ENCODE measurements at regions not wholly inside any gene's neighbourhood (a gene's known extent, or its start where the extent isn't known, plus 50 kb on each side); places are given as distances from the start of the nearest gene placed in this dataset.
"Not testable (repeated sequence)": the region's sequence is repeated elsewhere in the genome, so short reads cannot be mapped to it uniquely, and the experiment has no call there.

- H3K4me1 Mint-ChIP-seq, result no peaks in the 10 kb centered on the region
Observed at GRCh38 chr14:101293605-101294004, 267.7 kb upstream of the DIO3 start.

GRCh38 chr14:101294136-101294535, 267.2 kb upstream of the DIO3 start:
- Mint-ChIP-seq H3K4me1 (no peaks in the 10 kb centered on the region), H3K4me3 (no peak overlapping the region), H3K27me3 (peaks cover 3% of the 10 kb centered on the region), H3K9me3 (peaks cover 7% of the 10 kb centered on the region), H3K36me3 (ENCODE audit: low read depth) (no peaks in the 10 kb centered on the region), H3K27ac (no peak overlapping the region)
- POLR2A ChIA-PET, result no interaction called here
- no peak for DNase-seq
- CTCF ChIA-PET, result no interaction called here

More at GRCh38 chr14:101293605-101294004, 267.7 kb upstream of the DIO3 start:
- DNase-seq, result no peak
- Mint-ChIP-seq H3K36me3 (ENCODE audit: low read depth) (no peaks in the 10 kb centered on the region), H3K4me3 (no peak overlapping the region), H3K27ac (no peak overlapping the region), H3K9me3 (peaks cover 7% of the 10 kb centered on the region), H3K27me3 (peaks cover 3% of the 10 kb centered on the region)
- ChIA-PET CTCF (no interaction called here), POLR2A (no interaction called here)

GRCh38 chr14:101299781-101300180, 261.5 kb upstream of the DIO3 start:
- H3K4me3 Mint-ChIP-seq; POLR2A ChIA-PET; DNase-seq; H3K27ac Mint-ChIP-seq; CTCF ChIA-PET; H3K4me1 Mint-ChIP-seq; H3K36me3 Mint-ChIP-seq (ENCODE audit: low read depth); H3K9me3 Mint-ChIP-seq: not testable (repeated sequence)
- H3K27me3 Mint-ChIP-seq, result peaks cover 18% of the 10 kb centered on the region

GRCh38 chr14:101301011-101301410, 260.3 kb upstream of the DIO3 start:
- peaks cover 18% of the 10 kb centered on the region for H3K27me3 Mint-ChIP-seq
- H3K9me3 Mint-ChIP-seq, result peaks cover 7% of the 10 kb centered on the region
- ChIA-PET POLR2A (no interaction called here), CTCF (no interaction called here)
- H3K4me3 Mint-ChIP-seq, result no peak overlapping the region
- DNase-seq, result no peak
- H3K36me3 Mint-ChIP-seq (ENCODE audit: low read depth), result no peaks in the 10 kb centered on the region
- no peaks in the 10 kb centered on the region for H3K4me1 Mint-ChIP-seq
- no peak overlapping the region for H3K27ac Mint-ChIP-seq

GRCh38 chr14:101307162-101307561, 254.1 kb upstream of the DIO3 start:
- CTCF ChIA-PET, result not testable (repeated sequence)

GRCh38 chr14:101311186-101311585, 250.1 kb upstream of the DIO3 start:
- H3K36me3 Mint-ChIP-seq (ENCODE audit: low read depth); DNase-seq; H3K27ac Mint-ChIP-seq; POLR2A ChIA-PET; H3K4me3 Mint-ChIP-seq; CTCF ChIA-PET; H3K4me1 Mint-ChIP-seq; H3K27me3 Mint-ChIP-seq: not testable (repeated sequence)
- peaks cover 13% of the 10 kb centered on the region for H3K9me3 Mint-ChIP-seq

More at GRCh38 chr14:101307162-101307561, 254.1 kb upstream of the DIO3 start:
- H3K4me3 Mint-ChIP-seq; H3K9me3 Mint-ChIP-seq; H3K36me3 Mint-ChIP-seq (ENCODE audit: low read depth); H3K4me1 Mint-ChIP-seq; H3K27ac Mint-ChIP-seq; POLR2A ChIA-PET; DNase-seq: not testable (repeated sequence)
- peaks cover 12% of the 10 kb centered on the region for H3K27me3 Mint-ChIP-seq

GRCh38 chr14:101313268-101313667, 248.0 kb upstream of the DIO3 start:
- DNase-seq, result no peak
- POLR2A ChIA-PET, result no interaction called here
- Mint-ChIP-seq H3K36me3 (ENCODE audit: low read depth) (no peaks in the 10 kb centered on the region), H3K27ac (no peak overlapping the region), H3K4me1 (no peaks in the 10 kb centered on the region), H3K9me3 (peaks cover 18% of the 10 kb centered on the region), H3K27me3 (peaks cover under 1% of the 10 kb centered on the region), H3K4me3 (no peak overlapping the region)
- CTCF ChIA-PET, result no interaction called here

GRCh38 chr14:101315802-101316296, 245.4 kb upstream of the DIO3 start:
- DNase-seq, result no peak
- peaks cover 2% of the 10 kb centered on the region for H3K27me3 Mint-ChIP-seq

GRCh38 chr14:101318271-101318670, 243.0 kb upstream of the DIO3 start:
- DNase-seq, result no peak
- ChIA-PET POLR2A (no interaction called here), CTCF (no interaction called here)
- Mint-ChIP-seq H3K9me3 (peaks cover 17% of the 10 kb centered on the region), H3K4me3 (no peak overlapping the region), H3K27me3 (peaks cover 2% of the 10 kb centered on the region), H3K27ac (no peak overlapping the region), H3K4me1 (no peaks in the 10 kb centered on the region), H3K36me3 (ENCODE audit: low read depth) (no peaks in the 10 kb centered on the region)

More at GRCh38 chr14:101315802-101316296, 245.4 kb upstream of the DIO3 start:
- CTCF ChIA-PET, result no interaction called here
- H3K9me3 Mint-ChIP-seq, result peaks cover 15% of the 10 kb centered on the region
- POLR2A ChIA-PET, result no interaction called here
- no peaks in the 10 kb centered on the region for H3K36me3 Mint-ChIP-seq (ENCODE audit: low read depth)
- no peak overlapping the region for H3K27ac Mint-ChIP-seq
- no peaks in the 10 kb centered on the region for H3K4me1 Mint-ChIP-seq
- H3K4me3 Mint-ChIP-seq, result no peak overlapping the region

- Mint-ChIP-seq H3K4me1 (no peaks in the 10 kb centered on the region), H3K9me3 (peaks cover 21% of the 10 kb centered on the region), H3K36me3 (ENCODE audit: low read depth) (no peaks in the 10 kb centered on the region), H3K27me3 (peaks cover 2% of the 10 kb centered on the region), H3K27ac (no peak overlapping the region), H3K4me3 (no peak overlapping the region)
- ChIA-PET POLR2A (no interaction called here), CTCF (no interaction called here)
- no peak for DNase-seq
Observed at GRCh38 chr14:101320396-101320795, 240.9 kb upstream of the DIO3 start.

- no peak overlapping the region for H3K4me3 Mint-ChIP-seq
- no peaks in the 10 kb centered on the region for H3K36me3 Mint-ChIP-seq (ENCODE audit: low read depth)
- DNase-seq, result no peak
- no peak overlapping the region for H3K27ac Mint-ChIP-seq
- ChIA-PET POLR2A (no interaction called here), CTCF (no interaction called here)
- no peaks in the 10 kb centered on the region for H3K4me1 Mint-ChIP-seq
- peaks cover 2% of the 10 kb centered on the region for H3K27me3 Mint-ChIP-seq
- H3K9me3 Mint-ChIP-seq, result peaks cover 12% of the 10 kb centered on the region
Observed at GRCh38 chr14:101322223-101322622, 239.1 kb upstream of the DIO3 start.

- H3K27ac Mint-ChIP-seq, result no peak overlapping the region
- ChIA-PET CTCF (no interaction called here), POLR2A (no interaction called here)
- no peaks in the 10 kb centered on the region for H3K4me1 Mint-ChIP-seq
- H3K9me3 Mint-ChIP-seq, result peaks cover 12% of the 10 kb centered on the region
- no peaks in the 10 kb centered on the region for H3K36me3 Mint-ChIP-seq (ENCODE audit: low read depth)
- peaks cover 2% of the 10 kb centered on the region for H3K27me3 Mint-ChIP-seq
- H3K4me3 Mint-ChIP-seq, result no peak overlapping the region
- no peak for DNase-seq
Observed at GRCh38 chr14:101323111-101323510, 238.2 kb upstream of the DIO3 start.

- DNase-seq; H3K27ac Mint-ChIP-seq; H3K36me3 Mint-ChIP-seq (ENCODE audit: low read depth); CTCF ChIA-PET; H3K27me3 Mint-ChIP-seq; H3K4me3 Mint-ChIP-seq; POLR2A ChIA-PET; H3K4me1 Mint-ChIP-seq: not testable (repeated sequence)
- H3K9me3 Mint-ChIP-seq, result peaks cover 12% of the 10 kb centered on the region
Observed at GRCh38 chr14:101323614-101324235, 237.6 kb upstream of the DIO3 start.

GRCh38 chr14:101325319-101325718, 236.0 kb upstream of the DIO3 start:
- H3K4me3 Mint-ChIP-seq, result no peak overlapping the region
- no peaks in the 10 kb centered on the region for H3K36me3 Mint-ChIP-seq (ENCODE audit: low read depth)
- no peaks in the 10 kb centered on the region for H3K27me3 Mint-ChIP-seq
- no peak for DNase-seq
- no peak overlapping the region for H3K27ac Mint-ChIP-seq
- H3K9me3 Mint-ChIP-seq, result peaks cover 12% of the 10 kb centered on the region
- H3K4me1 Mint-ChIP-seq, result no peaks in the 10 kb centered on the region
- CTCF ChIA-PET, result no interaction called here
- POLR2A ChIA-PET, result no interaction called here

Data from activated CD4-positive, alpha-beta memory T cell treated with anti-CD3 and anti-CD28 coated beads, Interleukin-2, amount 10 ng/mL, durations not matched to agents 7 days and 5 days (primary cell).